Erythroblast (primary cell): ENCODE measurements at regions not wholly inside any gene's neighbourhood (a gene's known extent, or its start where the extent isn't known, plus 50 kb on each side); places are given as distances from the start of the nearest gene placed in this dataset.

Source experiments
- GATA1 ChIP-seq: IDR thresholded peaks from 2 replicates; pipeline ENCODE4 v1.6.1; 2011; ENCODE audit warnings: low read depth, mild to moderate bottlenecking, control low read depth, low read length, moderate library complexity
- POLR2A ChIP-seq: IDR thresholded peaks from 2 replicates; pipeline ENCODE4 v1.6.1; 2011; ENCODE audit warnings: mild to moderate bottlenecking, low read length

DNA sequence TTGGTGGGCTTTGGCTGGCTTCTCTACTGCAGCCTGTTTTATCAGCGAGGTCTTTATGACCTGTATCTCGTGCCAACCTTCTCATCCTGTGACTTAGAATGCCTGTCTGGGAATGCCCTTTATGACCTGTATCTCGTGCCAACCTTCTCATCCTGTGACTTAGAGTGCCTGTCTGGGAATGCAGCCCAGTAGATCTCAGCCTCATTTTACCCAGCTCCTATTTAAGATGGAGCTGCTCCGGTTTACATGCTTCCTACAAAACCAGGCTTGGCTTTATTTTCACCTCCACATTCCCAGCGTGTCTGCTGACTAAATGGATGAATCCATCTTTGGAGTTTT, 395.3 kb downstream of the PREX1 start:
- no peak for TF ChIP-seq POLR2A
- TF ChIP-seq GATA1, result no peak
